ENCODE measurements at regions not wholly inside any gene's neighbourhood (a gene's known extent, or its start where the extent isn't known, plus 50 kb on each side); places are given as distances from the start of the nearest gene placed in this dataset.

DNA sequence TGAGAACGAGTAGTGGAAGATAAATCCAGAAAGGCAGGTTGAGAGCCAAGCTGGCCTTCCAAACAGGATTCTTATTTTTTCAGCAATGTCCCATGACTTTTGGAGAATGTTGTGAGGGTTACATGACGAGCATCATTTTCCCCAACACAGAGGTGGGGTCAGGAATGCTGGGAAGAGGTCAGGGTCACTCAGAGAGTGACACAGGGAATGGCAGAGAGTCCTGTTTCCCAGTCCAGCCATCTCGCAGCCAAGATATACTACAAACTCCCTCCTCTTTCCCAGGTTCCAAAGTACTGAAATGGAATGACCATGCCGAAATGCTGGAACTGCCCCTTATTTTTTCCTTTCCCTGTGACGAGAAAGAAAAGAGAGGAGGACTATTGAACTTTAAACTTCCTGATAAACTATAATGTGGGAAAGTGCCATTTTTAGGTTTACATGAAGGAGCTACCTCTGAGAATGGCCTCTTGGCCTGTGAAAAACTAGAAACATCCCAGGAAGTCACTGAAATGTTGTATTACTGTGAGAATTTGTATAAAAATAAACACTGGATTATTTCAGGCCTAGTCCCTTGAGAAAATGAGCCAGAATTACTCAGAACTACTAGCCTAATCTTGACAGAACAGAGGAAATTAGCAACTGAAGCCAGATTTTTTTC, 420.4 kb downstream of the CETN3 start:
- WGBS, 2 experiments (ENCODE audit: extremely low coverage in 2 of 2, insufficient read length in 1 of 2) = no CpG with 5 or more reads among the region's 5 CpGs
- no peak overlapping the region for H3K23ac ChIP-seq (ENCODE audit: low read depth, low read length)
- H2BK5ac ChIP-seq (ENCODE audit: low read depth, low read length, poor library complexity, severe bottlenecking) = no peak overlapping the region
- TF ChIP-seq, protein P1, sequence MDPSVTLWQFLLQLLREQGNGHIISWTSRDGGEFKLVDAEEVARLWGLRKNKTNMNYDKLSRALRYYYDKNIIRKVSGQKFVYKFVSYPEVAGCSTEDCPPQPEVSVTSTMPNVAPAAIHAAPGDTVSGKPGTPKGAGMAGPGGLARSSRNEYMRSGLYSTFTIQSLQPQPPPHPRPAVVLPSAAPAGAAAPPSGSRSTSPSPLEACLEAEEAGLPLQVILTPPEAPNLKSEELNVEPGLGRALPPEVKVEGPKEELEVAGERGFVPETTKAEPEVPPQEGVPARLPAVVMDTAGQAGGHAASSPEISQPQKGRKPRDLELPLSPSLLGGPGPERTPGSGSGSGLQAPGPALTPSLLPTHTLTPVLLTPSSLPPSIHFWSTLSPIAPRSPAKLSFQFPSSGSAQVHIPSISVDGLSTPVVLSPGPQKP (IDR thresholded peaks at IDR 0.05; ENCODE audit: borderline replicate concordance, low read depth, low read length) = no peak
- TF ChIP-seq, protein P2, sequence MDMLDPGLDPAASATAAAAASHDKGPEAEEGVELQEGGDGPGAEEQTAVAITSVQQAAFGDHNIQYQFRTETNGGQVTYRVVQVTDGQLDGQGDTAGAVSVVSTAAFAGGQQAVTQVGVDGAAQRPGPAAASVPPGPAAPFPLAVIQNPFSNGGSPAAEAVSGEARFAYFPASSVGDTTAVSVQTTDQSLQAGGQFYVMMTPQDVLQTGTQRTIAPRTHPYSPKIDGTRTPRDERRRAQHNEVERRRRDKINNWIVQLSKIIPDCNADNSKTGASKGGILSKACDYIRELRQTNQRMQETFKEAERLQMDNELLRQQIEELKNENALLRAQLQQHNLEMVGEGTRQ (IDR thresholded peaks at IDR 0.05; ENCODE audit: low read depth, low read length) = no peak
- TF ChIP-seq CEBPB (IDR thresholded peaks at IDR 0.05; ENCODE audit: low read depth, low read length) = no peak
- no peak for TF ChIP-seq BHLHE40 (IDR thresholded peaks at IDR 0.05; ENCODE audit: low read depth, low read length)
- no peaks in the 10 kb centered on the region for H3K36me3 ChIP-seq (ENCODE audit: control insufficient read depth, insufficient read depth, low read length)
- peaks cover 6% of the 10 kb centered on the region for H3K9me3 ChIP-seq (ENCODE audit: control insufficient read depth, insufficient read depth, low read length)
- H2BK15ac ChIP-seq (ENCODE audit: low read depth, low read length) = no peak overlapping the region
- no peaks in the 10 kb centered on the region for H3K4me1 ChIP-seq (ENCODE audit: control insufficient read depth, insufficient read depth, low read length)
- DNase-seq (no peak), ATAC-seq (ENCODE audit: low read depth) (no peak)
- H4K8ac ChIP-seq (ENCODE audit: low read depth in 2 of 2, low read length in 2 of 2) = no peak overlapping the region
- ChIA-PET CTCF (interaction anchor here (0.6 to 0.8 kb wide), 2 partner anchors 177 to 646 kb away, joined by 5 to 7 read pairs; no protein-coding TSS in a partner anchor), POLR2A (ENCODE audit: unreplicated experiment) (no interaction called here)
- no peak overlapping the region for H3K4me2 ChIP-seq (ENCODE audit: low read depth, low read length)
- no peak overlapping the region for H3K27ac ChIP-seq (ENCODE audit: insufficient read depth, low read length)
- H3K79me1 ChIP-seq (ENCODE audit: low read depth in 1 of 2, low read length in 2 of 2) = no peaks in the 10 kb centered on the region
- no peak overlapping the region for H2AK5ac ChIP-seq (ENCODE audit: low read depth, low read length)
- no TSS peak for BruUV-seq (replicated peaks)
- no peak overlapping the region for H2BK20ac ChIP-seq (ENCODE audit: low read depth, low read length)
- dilution Hi-C loops (cut with HindIII; ENCODE audit: low sequenced_read_pairs, unreplicated experiment) (no loop called here), in situ Hi-C loops (cut with MboI; ENCODE audit: low sequenced_read_pairs) (no loop called here), intact Hi-C loops (cut with micrococcal nuclease) (no loop called here)
- no peak overlapping the region for H3K4ac ChIP-seq (ENCODE audit: low read depth, low read length)
- H3K9ac ChIP-seq (ENCODE audit: low read depth, low read length) = no peak overlapping the region
- H3K9me1 ChIP-seq (ENCODE audit: insufficient read depth, low read length) = no peaks in the 10 kb centered on the region
- no peak overlapping the region for H3K14ac ChIP-seq (replicated peaks; ENCODE audit: low read depth, low read length)
- no peak overlapping the region for H2AK9ac ChIP-seq (replicated peaks; ENCODE audit: low read depth, low read length, poor library complexity)
- no peaks in the 10 kb centered on the region for H4K20me1 ChIP-seq (ENCODE audit: insufficient read depth, low read length)
- no peak overlapping the region for H2AFZ ChIP-seq (replicated peaks; ENCODE audit: low read length, poor library complexity)
- no peak overlapping the region for H3K56ac ChIP-seq (ENCODE audit: extremely low read depth, insufficient read depth, low read length)
- H4K5ac ChIP-seq (ENCODE audit: low read depth, low read length) = no peak overlapping the region
- no peak overlapping the region for H3K4me3 ChIP-seq (ENCODE audit: insufficient read depth, low read depth, low read length)
- H4K91ac ChIP-seq (ENCODE audit: insufficient read depth, low read depth, low read length) = no peak overlapping the region
- no peak overlapping the region for H3K18ac ChIP-seq (ENCODE audit: low read depth, low read length)
- no peak overlapping the region for H2BK120ac ChIP-seq (ENCODE audit: low read depth, low read length)
- no peaks in the 10 kb centered on the region for H3K27me3 ChIP-seq (ENCODE audit: control insufficient read depth, insufficient read depth, low read length)
